ENCODE measurements at regions not wholly inside any gene's neighbourhood (a gene's known extent, or its start where the extent isn't known, plus 50 kb on each side); places are given as distances from the start of the nearest gene placed in this dataset.

- DNase-seq, result no peak
Measured at GRCh38 chr2:129118296-129118695, 799.6 kb upstream of the HS6ST1 start.

- no peak for DNase-seq
Measured at GRCh38 chr2:129129087-129129486, 810.4 kb upstream of the HS6ST1 start.

- DNase-seq, result no peak
Measured at GRCh38 chr2:129133692-129134641, 815.3 kb upstream of the HS6ST1 start.

- DNase-seq, result no peak
Measured at GRCh38 chr2:129135017-129135416, 816.3 kb upstream of the HS6ST1 start.

DNA sequence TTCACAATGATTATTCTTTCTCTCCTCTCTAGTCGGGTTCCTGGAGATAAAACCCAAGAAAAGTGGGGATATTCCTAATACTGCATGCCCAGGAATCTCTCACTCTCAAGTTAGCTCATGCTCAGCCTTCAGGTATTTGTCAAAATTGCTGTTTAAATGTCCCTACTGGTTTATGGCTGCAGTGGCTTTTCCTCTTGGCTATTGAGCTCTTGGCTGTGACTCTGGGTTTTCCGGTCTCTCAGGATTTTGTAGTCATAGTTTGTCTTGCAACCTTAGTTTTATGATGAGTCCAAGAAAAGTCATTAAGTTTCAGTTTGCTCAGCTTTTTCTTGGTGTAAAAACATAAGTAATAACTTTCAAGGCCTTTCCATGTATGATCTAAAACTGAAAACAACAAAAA is 820.7 kb upstream of the HS6ST1 start:
- DNase-seq, result no peak

- DNase-seq, result no peak
Measured at GRCh38 chr2:129142465-129142864, 823.8 kb upstream of the HS6ST1 start.

- no peak for DNase-seq
Measured at GRCh38 chr2:129144082-129144791, 825.6 kb upstream of the HS6ST1 start.

DNA sequence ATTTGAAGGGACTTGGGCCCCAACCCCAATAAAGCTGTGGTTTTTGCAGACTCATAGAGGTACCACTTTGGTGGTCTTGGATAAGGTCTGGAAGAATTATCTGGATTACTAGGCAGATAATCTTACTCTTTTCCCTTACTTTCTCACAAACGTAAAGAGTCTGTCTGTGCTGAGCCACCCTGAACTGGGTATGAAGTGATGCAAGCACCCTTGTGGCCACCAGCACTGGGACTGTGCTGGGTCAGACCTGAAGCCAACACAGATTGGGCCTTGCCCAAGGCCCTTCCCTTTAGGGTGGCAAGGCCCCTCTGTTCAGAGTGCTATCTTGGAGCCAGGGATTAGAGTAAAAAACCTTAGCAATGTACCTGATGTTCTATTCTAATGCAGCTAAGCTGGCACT is 827.0 kb upstream of the RAB6C start:
- no peak for DNase-seq

DNA sequence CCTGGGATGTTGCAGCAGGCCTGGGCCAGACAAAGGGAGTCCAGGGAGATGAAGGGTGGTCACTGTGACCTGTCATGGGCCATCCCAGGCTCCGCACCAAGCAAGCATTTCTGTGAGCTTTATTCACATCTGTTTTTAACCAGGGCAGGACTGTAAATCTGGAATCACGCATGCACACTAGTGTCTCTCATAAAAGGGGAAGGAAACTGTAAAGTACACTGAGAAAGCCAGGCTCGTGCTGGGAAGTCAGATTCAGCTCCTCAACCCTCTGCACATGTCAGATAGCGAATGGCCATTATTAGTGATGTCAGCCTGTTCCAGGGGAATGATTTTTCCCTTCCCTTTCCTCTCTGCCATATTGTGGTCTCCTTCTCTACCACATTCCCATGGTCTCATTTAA is 818.6 kb upstream of the RAB6C start:
- no peak for DNase-seq

DNA sequence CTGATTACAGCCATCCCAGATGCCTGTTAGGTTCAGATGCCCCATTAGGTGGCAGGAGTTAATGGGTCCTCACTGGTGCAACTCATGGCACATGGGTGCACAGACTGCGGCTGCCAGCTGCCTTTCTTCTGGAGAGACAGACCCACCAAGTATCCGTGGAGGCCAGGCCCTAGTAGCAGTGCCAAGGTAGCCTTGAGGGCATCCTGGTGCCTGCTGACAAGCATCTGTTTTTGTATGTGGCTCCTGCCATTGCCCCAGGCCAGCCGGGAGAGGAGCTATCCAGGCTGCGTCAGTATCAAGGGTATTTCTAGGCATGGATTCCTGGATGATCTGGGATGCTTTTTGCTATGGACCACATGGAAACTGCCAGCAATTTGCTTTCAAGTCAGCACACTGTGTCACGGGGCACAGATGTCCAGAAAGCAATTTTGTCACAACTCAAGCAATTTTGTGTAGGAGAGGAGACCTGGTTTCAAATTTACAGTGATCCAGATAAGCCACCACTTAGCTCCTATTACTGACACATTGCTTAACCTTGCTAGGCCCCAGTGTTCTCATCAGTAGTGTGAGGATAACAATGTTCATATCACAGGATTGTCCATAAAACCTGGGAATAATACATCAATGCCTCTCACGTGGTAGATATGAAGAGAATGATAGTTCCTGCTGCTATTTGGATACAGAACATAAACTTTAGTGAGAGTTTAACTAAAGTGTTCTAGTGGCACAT is 815.1 kb upstream of the RAB6C start:
- DNase-seq, result no peak

DNA sequence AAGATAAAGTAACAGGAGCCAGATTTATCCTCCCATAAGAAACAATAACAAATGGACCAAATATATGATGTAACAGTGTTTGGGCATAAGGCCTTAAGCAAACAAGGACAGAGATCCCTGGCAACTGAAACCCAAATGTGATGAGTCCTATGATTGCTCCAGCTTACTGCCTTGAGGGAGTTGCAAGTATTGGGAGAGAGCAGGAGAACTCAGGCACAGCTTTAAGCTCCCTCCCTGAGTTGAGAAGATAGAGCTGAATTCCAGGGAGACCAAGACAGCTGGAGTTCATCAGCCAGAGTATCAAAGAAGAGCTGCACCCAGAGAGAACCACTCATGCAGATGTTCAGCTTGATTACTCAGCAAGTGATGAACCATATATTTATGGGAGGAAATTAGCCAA is 814.5 kb upstream of the RAB6C start:
- DNase-seq, result no peak

DNA sequence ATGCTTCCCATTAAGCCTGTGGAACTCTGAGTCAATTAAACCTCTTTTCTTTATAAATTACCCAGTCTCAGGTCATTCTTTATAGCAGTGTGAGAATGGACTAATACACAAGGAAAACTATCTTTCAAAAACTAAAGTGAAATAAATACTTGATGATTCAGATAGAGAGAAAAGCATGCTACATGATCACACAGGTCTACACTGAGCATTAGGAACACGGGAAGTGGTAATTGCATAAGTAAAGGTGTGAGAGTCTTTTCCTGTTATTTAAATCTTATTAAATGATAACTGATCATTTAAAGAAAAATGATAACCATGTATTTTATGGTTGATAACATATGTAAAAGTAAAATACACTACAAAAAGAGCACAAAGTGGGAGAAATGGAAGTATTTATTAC is 812.0 kb upstream of the RAB6C start:
- DNase-seq, result no peak

GRCh38 chr2:129170570-129170969 is 808.9 kb upstream of the RAB6C start:
- no peak for DNase-seq

DNA sequence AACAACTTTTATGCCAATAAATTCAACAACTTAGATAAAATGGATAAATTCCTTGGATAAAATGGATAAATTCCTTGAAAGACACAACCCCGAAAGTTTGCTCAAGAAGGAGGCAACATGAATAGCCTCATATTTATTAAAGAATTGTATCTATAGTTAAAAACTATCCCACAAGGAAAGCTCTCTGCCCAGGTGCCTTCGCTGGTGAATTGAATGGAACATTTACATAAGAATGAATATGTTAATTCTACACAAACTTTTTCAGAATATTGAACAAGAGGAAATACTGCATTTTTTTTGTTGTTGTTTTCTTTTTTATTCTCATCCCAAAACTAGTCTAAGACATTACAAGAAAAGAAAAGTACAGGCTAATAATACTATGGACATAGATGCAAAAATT is 805.3 kb upstream of the RAB6C start:
- DNase-seq, result no peak

DNA sequence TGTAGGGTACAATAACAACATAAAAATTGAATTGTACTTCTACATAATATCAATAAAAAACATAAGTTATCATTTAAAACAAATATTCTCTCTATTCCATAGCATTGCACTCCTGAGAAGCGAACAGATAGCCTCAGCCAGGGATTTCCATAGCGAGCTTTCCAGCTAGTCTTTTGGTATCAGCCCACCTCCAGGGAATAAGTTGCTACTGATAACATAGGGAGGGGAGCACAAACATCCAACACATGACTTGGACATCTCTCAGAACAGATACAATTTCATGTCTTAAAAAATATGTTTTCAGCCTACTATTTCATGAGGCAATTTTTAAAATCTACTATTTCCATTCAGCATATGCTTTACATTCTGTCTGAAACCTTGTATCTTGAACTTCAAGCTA is 804.4 kb upstream of the RAB6C start:
- DNase-seq, result no peak

DNA sequence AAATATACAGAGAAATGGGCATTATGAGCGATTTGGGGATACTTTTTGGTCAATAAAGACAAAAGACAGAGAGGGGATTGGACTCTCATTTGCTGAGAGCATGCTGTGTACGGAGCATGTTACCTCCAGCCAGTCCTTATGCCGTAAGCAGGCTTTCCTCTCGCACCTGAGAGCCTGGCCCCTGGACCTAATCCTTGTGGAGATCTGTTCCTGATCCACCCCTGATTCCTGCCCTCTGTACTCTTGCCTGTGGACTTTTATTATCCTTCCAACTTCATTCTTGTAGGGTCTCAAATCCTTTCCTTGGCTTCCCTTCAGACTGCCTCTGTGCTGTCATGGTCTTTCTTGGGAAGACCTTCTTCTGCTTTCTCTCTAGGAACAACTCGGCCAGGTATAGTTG is 803.1 kb upstream of the RAB6C start:
- no peak for DNase-seq

GRCh38 chr2:129178356-129178755 is 801.1 kb upstream of the RAB6C start:
- no peak for DNase-seq

- no peak for DNase-seq
Measured at GRCh38 chr2:129179199-129179598, 800.3 kb upstream of the RAB6C start.

- DNase-seq, result no peak
Measured at GRCh38 chr2:129180124-129180716, 799.2 kb upstream of the RAB6C start.

GRCh38 chr2:129181433-129181832 is 798.0 kb upstream of the RAB6C start:
- no peak for DNase-seq

GRCh38 chr2:129181963-129182362 is 797.5 kb upstream of the RAB6C start:
- DNase-seq, result no peak

DNA sequence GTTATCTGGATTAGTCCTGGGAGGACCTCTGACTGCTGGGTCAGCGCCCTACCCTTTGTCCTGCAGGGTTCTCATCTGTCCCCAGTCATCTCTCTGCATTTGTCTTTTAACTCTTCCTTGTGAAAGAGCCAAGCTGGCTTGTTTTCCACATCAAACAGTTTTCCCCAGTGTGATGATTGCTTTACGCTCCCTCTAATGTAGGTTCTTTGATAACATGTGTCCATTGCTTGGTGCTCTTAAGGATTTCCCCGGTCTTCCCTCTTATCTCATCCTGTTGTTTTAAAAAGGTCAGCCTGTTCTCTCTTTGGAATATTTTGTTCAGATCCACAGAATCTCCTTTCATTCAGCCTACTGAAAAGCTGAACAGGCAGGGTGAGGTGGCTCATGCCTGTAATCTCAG is 792.1 kb upstream of the RAB6C start:
- no peak for DNase-seq

DNA sequence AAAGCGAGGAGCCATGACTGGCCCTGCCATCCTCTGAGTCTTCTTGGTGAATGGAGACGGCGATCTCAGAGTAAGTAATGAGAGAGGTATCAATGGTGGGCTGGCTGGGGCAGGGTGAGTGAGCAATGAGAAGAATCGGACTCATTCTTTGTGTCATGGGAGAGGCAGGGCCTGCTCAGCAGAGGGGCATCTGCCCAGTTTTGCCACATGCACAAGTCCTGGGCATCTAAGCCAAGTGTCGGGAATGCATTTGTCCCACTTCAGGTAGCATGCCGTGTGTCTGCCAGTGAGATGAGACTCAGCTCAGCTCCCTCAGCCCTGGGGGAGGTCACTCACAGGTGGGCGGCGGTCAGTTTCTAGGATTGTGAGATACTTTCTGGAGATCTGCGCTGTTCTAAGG is 791.0 kb upstream of the RAB6C start:
- DNase-seq, result no peak
